Dedifferentiated amniotic fluid mesenchymal stem cell (primary cell): ENCODE measurements at regions not wholly inside any gene's neighbourhood (a gene's known extent, or its start where the extent isn't known, plus 50 kb on each side); places are given as distances from the start of the nearest gene placed in this dataset.
"Not testable (repeated sequence)": the region's sequence is repeated elsewhere in the genome, so short reads cannot be mapped to it uniquely, and the experiment has no call there.

Experiments used
- DNase-seq: peaks from one replicate; pipeline ENCODE4 v3.0.0-alpha.2; 2016; ENCODE audit errors: extremely low spot score

DNA sequence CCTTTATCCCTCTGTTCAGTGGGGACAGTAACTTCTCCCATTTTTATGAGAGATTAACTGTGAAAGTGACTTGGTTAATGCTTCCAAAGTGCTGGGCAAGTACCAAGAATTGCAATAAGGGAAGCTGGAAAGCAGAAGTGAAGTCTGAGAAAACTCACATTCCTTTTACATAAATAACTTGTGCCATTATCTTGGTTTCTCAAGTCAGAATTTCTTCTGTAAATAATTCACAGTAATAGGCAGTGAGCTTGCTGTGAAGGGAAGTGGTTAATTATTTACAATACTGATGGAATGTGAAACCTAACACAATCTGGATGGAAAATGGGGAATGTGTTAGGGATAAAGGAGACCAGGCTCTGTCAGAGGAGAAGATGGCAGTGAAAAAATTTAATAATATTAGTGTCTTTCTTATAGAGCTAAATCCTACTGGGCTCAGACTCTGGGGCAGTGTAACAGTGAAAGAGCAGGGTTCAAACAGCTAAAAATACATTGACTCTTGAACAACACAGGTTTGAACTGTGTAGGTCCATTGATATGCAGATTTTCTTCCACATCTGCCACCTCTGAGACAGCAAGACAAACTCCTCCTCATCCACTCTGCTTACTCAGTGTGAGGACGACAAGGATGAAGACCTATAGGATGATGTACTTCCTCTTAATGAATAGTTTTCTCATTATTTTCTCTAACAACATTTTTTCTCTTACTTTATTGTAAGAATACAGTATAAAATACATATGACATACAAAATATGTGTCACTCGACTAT is 251.5 kb upstream of the ISX start:
- DNase-seq = no peak

- DNase-seq = no peak
These were observed 236.5 kb upstream of the ISX start for GRCh38 chr22:34829485-34829884.

DNA sequence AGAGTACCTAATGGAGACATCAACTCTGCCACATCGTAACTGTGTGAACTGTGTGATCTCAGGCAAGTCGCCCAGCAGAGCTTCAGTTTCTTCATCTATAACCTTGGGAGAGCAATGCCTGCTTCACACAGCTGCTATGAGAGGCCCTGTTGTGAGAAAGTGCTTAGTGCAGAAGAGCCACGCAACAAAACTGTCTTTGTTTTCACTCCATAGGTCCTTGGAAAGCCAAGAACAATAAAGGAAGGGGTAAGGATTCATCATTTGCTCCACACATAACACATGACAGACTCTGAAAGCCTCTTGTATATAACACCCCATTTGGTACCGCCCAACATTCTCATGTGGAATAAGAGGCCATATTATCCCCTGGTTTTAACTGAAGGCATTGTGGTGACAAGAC is 231.9 kb upstream of the ISX start:
- no peak for DNase-seq

GRCh38 chr22:34834541-34834940 is 231.4 kb upstream of the ISX start:
- DNase-seq = not testable (repeated sequence)

DNA sequence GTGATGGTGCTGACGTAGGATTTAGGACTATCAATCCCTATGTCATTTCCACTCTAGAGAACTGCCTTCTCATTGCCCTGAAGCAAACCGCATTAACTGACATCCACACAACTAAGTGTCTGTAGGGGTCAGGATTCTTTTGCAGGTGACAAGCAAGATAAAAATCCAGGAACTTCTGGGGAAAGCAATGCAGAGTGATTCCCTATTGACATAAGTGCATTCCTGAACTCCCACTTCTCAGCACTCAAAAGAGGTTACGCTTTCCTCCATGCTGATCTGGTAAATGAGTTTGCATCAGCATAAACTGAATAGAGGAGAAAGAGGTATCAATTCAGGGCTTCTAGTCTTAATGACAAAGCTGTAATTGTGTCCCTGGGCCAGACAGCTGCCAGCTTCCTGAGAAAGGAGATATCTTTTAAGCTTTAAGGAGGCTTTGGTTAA is 224.6 kb upstream of the ISX start:
- no peak for DNase-seq

DNA sequence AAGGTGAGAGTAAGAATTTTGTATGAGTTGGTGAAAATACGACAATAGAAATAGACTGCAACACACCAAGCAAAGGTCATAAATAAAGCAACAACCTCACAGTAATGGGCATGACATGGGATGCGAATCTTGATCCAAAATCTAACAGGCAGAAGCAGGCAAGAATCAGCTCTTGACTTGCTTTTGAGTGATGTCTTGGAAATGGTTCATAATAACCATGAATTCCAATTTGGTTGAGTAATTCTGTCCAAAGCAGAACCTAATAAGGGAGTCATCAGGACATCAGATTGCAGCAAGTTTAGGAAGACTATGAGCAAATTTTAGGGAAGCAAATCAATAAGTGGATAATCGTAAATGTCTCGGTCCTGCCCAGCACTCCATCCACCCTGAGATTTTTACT is 224.0 kb upstream of the ISX start:
- DNase-seq = no peak

DNA sequence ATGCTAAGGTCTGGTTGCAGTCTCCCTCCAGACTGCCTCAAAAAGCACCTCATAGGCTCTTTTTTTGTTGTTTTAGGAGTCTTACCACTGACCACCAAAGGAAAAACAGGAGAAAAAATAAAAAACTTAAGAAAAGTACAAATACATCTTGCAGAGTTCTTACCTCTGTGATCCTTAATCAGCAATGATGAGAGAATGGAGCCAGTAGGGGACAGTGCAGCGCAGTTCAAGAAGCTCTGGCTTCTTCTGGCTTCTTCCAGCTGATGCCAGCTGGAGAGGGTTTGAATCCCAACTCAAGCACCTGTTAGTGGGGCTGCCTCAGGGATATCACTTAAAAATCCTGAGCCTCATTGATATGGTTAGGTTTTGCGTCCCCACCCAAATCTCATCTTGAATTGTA is 223.3 kb upstream of the ISX start:
- DNase-seq = no peak

DNA sequence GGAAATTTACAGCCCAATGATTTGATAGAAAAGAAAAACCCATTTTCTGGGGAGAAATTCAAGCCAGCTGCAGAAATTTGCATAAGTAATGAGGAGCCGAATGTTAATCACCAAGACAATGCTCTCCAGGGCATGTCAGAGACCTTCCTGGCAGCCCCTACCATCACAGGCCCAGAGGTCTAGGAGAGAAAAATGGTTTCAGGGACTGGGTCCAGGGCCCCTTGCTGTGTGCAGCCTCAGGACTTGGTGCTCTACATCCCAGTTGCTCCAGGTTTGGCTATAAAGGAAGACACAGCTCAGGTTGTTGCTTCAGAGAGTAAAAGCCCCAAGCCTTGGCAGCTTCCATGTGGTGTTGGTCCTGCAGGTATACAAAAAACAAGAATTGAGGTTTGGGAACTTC is 222.2 kb upstream of the ISX start:
- not testable (repeated sequence) for DNase-seq

DNA sequence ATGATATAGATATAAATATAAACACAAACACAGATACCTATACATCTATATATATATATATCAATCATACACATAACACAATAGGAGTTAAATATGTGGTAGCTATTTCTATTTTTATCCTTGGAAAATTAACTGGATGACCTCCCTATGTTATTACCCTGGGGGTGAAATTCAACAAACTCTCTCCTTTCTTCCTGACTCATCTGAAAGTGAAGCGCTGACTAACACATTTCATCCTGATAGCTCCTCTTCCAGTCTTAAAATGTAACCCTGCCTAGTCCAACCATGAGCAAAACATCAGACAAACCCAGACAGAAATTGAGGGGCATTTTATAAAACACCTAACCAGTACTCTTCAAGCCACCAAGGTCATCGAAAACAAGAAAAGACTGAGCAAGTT is 220.6 kb upstream of the ISX start:
- peak; percentile 25 for DNase-seq

- peak; percentile 41 for DNase-seq
These were observed 218.9 kb upstream of the ISX start for GRCh38 chr22:34847072-34847471.

DNA sequence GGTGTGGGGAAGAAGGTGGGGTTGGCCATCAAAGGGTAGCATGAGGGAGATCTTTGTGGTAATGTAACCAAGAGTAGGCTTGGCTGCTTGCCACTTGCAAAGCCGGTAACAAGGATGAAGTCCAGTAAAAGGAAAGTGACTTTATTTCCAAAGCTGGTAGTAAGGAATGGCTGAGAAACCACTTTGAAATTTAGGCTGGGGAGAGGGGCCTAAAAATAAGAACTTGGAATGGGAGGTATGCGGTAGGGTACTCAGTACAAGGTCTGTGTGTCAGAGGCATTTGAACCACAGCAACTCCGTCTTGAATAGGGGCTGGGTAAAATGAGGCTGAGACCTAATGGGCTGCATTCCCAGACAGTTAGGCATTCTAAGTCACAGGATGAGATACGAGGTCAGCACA is 216.0 kb upstream of the ISX start:
- no peak for DNase-seq

- DNase-seq = no peak
These were observed 213.9 kb upstream of the ISX start for GRCh38 chr22:34851918-34852662.

GRCh38 chr22:34855471-34855870 is 210.5 kb upstream of the ISX start:
- DNase-seq = no peak

GRCh38 chr22:34858066-34858465 is 207.9 kb upstream of the ISX start:
- DNase-seq = no peak

- DNase-seq = no peak
These were observed 204.2 kb upstream of the ISX start for GRCh38 chr22:34861787-34862186.

- no peak for DNase-seq
These were observed 199.9 kb upstream of the ISX start for GRCh38 chr22:34866081-34866480.

DNA sequence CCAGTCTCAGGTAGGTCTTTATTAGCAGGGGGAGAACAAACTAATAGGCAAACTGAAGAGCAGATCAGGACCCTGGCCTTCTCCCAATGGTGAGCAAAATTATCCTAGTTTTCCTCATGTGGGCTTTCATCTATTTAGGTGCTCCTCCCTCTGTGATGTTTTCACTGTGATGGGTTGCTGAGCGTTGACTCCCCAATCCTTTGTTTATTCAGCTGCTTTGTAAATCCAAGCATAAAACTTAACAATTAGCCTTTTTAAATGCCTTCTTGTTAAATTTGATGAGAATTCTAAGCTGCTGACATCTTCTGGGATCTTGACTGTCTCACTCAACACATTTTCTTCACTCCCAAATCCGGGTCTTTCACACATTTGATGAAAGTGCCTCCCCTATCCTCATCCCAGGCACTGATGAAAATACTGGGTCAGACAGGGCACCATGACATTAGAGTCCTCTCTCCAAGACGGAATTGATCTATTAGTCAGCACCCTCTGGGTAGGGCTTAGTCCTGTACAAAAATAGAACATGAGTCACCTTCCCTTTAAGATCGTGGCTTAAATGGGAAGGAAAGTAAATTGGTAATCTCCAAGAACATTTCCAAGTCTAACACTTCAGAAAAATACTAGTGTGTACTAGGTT is 199.3 kb upstream of the ISX start:
- DNase-seq = peak; percentile 85

DNA sequence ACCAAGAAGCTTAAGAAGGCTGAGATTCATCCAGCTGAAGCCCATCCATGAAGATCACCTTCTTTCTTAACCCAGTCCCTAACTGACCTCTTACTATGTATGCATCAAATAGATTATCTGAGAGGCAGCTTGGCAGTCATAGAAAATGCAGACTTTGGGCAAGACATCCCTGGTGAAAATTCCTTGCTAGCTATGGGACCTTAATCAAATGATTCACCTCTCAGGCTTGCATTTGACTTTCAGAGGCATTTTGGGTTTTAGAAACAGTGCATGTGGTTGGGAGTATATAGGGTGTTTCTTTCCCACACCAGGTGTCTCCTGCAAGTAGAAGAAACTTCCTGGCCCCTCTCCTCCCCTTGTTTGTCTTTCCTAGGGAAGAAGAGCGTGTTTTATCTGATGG is 188.5 kb upstream of the ISX start:
- no peak for DNase-seq

- DNase-seq = no peak
These were observed 187.8 kb upstream of the ISX start for GRCh38 chr22:34878171-34878570.

DNA sequence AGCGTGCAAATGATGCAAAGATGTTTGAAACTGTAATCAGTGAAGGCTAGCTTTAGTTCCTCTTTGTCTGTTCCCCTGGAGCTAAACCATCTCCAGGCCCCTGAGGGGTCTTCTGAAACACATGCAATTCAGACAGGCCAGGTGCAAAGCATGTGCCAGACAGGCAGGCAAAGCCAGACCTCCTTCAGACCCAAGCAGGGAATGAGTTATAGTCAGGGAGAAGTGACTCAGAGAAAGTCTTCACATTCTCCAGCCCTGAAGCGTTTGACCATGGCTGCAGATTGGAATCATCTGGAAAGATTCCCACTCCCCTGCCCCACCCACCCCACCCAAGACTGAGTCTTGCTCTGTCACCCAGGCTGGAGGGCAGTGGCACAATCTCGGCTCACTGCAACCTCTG is 187.0 kb upstream of the ISX start:
- DNase-seq = peak; percentile 34

GRCh38 chr22:34880662-34881061 is 185.3 kb upstream of the ISX start:
- DNase-seq = no peak

DNA sequence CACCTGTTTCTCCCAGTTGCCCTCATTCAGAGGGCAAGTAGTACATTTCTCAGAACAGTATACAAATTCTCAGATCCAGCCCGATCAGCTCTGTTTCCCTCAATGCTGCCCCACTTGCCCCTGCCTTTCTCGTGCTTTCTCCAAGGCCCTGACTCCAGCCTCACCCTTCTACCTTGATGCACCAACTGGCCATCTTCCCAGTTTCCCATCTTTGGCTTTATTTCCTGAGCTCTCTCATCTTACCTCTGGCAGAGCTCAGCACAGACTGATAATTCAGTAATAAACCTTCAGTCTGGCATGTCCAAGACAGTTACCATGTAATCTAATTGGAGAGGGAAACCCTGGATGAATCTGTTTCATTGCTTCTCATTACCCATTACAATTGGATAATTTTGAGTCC is 184.5 kb upstream of the ISX start:
- no peak for DNase-seq

GRCh38 chr22:34885852-34886251 is 180.1 kb upstream of the ISX start:
- no peak for DNase-seq
